GM18519 (cell line): ENCODE measurements at regions not wholly inside any gene's neighbourhood (a gene's known extent, or its start where the extent isn't known, plus 50 kb on each side); places are given as distances from the start of the nearest gene placed in this dataset.
A peak's percentile ranks its signal among the peaks of the same experiment; 100 is the strongest.
"Not testable (repeated sequence)": the region's sequence is repeated elsewhere in the genome, so short reads cannot be mapped to it uniquely, and the experiment has no call there.

Source experiments
- ATAC-seq: cut with Tn5 transposase; IDR thresholded peaks from one replicate; pipeline ENCODE4 v1.9.1; 2021; ENCODE audit warnings: mild to moderate bottlenecking, moderate library complexity; ENCODE audit not compliant: unreplicated experiment, low FRiP score

GRCh38 chr13:90800082-90800746 lies 547.3 kb upstream of the MIR17HG start:
- ATAC-seq, result no peak

DNA sequence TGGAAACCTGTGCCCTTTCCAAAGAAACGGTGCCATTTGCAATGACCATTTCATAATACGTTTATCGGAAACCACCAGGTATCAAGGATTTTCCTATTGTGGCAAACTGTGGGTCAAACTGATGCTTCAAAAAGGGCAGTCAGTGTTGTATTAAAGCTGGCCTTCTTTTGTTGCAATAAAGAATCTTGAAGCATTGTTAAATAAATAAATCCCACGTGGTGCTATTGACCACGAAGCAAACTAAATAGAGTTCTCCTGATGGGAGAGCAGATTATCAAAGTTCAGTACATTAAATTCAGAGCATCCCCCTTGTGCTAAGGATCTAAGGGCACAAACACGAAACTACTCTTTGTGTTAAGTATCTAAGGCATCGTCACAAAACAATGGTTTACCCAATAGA lies 545.9 kb upstream of the MIR17HG start:
- ATAC-seq, result no peak

GRCh38 chr13:90803210-90803609 lies 544.3 kb upstream of the MIR17HG start:
- no peak for ATAC-seq

- no peak for ATAC-seq
Measured at GRCh38 chr13:90806016-90806615, 541.4 kb upstream of the MIR17HG start.

GRCh38 chr13:90806892-90807291 lies 540.6 kb upstream of the MIR17HG start:
- no peak for ATAC-seq

- no peak for ATAC-seq
Measured at GRCh38 chr13:90808838-90809237, 538.6 kb upstream of the MIR17HG start.

DNA sequence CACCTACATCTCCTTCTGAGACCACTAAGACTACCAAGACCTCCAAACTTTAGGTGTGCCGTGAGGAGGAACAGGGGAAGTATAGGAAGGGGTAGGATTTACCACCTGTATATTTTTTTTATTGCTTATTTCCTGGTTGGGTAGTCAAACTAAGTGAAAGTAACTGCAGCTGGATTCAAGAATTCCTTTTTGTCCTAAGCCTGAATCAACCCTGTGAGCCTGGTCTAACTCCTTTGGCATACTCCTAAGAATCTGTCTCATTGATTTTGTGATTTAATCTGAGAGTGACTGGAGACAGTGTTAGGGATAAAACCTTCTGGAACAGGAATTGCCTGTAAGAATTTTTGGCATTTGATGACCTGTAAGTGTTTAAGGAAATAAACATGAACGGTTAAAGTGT lies 523.5 kb upstream of the MIR17HG start:
- ATAC-seq, result no peak

DNA sequence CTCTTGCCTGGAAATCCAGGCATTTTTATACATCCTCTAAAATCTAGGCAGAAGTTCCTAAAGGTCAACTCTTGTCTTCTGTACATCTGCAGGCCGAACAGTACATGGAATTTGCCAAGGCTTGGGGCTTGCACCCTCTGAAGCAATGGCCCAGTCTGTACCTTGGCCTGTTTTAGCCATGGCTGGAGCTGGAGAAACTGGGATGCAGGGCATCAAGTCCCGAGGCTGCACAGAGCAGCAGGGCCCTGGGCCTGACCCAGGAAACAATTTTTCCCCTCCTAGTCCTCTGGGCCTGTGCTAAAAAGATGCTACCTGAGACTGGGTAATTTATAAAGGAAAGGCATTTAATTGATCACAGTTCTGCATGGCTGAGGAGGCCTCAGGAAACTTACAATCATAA lies 520.8 kb upstream of the MIR17HG start:
- no peak for ATAC-seq

GRCh38 chr13:90830782-90831181 lies 516.7 kb upstream of the MIR17HG start:
- no peak for ATAC-seq

DNA sequence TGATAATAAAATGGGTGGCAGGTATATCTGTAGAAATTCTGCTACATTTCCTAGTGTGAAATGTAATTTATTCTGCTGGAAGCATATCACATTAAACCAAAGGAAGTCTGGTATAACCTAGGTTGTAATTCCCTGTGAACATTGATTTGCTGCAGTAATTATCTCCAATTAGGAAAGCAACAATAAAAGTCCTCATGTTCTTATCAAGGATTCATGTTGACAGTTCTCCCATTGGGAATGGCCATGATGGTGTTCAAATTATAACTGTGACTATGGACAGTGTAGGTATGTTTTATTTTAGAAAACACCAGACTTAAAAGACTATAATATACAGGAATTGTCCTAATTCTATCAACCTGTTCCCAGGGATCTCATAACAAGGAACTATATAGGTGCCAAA lies 513.5 kb upstream of the MIR17HG start:
- ATAC-seq, result no peak

DNA sequence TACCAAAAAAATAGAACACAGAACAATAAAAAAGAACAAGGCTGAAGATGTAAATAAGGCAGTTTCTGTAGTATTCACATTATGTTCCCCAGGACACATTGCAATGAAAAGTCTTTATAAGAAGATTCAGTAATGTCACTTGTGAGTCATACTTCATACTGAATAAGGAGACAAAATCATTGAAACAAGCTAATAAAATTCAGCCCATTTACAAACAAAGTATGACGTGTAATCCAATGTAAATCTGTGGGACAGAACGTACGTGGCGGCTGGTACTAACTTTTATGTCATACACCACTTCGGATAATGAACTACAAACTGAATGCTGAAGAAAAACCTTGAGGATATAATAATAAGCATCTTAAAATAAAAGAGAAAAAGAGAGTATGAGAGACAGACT lies 512.8 kb upstream of the MIR17HG start:
- no peak for ATAC-seq

DNA sequence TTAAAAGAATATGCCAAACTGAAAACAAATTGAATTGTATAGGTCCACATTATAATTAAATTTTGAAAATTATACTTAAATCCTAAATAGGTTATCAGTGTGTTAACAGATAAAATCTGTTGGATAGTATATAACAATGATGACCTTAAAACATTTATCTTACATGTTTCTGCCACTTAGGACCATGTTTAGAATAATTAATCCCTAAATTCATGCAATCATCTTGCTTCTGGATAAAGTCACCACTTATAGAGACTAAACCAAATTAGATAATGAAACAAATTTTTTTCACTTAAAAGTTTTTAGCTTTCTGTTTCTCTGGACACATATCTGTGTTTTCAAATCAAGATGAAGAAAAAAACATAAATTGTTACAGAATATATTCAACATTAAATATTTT lies 511.7 kb upstream of the MIR17HG start:
- no peak for ATAC-seq

- no peak for ATAC-seq
Measured at GRCh38 chr13:90838317-90838960, 509.0 kb upstream of the MIR17HG start.

DNA sequence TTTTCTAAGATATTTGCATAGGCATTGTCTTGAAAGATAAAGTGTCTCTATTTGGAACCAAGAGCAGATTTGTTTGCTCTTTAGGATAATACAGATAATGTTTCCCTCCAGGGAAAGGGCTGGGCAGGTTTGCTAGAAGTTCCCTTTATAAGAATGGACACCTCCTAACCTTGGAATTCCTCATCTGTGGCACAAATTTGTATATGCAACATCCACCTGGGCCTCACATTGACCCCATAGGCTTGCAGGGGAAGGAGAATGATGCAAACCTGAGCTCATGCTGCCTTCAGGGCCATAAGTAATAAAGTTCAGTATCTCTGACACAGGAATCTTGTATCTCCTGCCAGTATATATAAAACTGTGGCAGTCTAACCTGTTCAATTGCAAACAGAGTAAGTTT lies 508.4 kb upstream of the MIR17HG start:
- no peak for ATAC-seq

- no peak for ATAC-seq
Measured at GRCh38 chr13:90846936-90847335, 500.6 kb upstream of the MIR17HG start.

DNA sequence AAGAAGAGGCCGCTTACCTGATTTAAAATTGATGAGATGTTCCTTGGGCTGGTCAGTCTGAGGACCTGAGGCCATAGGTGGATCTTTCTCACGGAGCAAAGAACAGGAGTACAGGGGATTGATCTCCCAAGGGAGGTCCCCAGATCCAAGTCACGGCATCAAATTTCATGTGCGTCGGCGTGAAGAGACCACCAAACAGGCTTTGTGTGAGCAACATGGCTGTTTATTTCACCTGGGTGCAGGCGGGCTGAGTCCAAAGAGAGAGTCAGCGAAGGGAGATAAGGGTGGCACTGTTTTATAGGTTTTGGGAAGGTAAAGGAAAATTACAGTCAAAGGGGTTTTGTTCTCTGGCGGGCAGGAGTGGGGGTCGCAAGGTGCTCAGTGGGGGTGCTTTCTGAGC lies 493.8 kb upstream of the MIR17HG start:
- not testable (repeated sequence) for ATAC-seq

- ATAC-seq, result no peak
Measured at GRCh38 chr13:90857921-90858320, 489.6 kb upstream of the MIR17HG start.

GRCh38 chr13:90866006-90866405 lies 481.5 kb upstream of the MIR17HG start:
- ATAC-seq, result no peak

- peak; percentile 98 for ATAC-seq
Measured at GRCh38 chr13:90867336-90867683, 480.2 kb upstream of the MIR17HG start.

GRCh38 chr13:90868321-90868920 lies 479.1 kb upstream of the MIR17HG start:
- ATAC-seq, result no peak

GRCh38 chr13:90869580-90869979 lies 477.9 kb upstream of the MIR17HG start:
- no peak for ATAC-seq
